Femur (tissue), 1 donor: ENCODE measurements at regions not wholly inside any gene's neighbourhood (a gene's known extent, or its start where the extent isn't known, plus 50 kb on each side); places are given as distances from the start of the nearest gene placed in this dataset.

ENCODE experiments used
- DNase-seq: peaks from one replicate; pipeline ENCODE4 v3.0.0-alpha.2; 2017

- DNase-seq: no peak
Measured at GRCh38 chr5:145345511-145346287, 489.4 kb downstream of the PRELID2 start.

- DNase-seq: no peak
Measured at GRCh38 chr5:145341842-145342241, 493.3 kb downstream of the PRELID2 start.

GRCh38 chr5:145340099-145340498 is 495.0 kb downstream of the PRELID2 start:
- no peak for DNase-seq

GRCh38 chr5:145324767-145325479 is 510.2 kb downstream of the PRELID2 start:
- DNase-seq: no peak

- no peak for DNase-seq
Measured at GRCh38 chr5:145324101-145324500, 511.0 kb downstream of the PRELID2 start.

- DNase-seq: no peak
Measured at GRCh38 chr5:145316282-145316681, 518.9 kb downstream of the PRELID2 start.

- no peak for DNase-seq
Measured at GRCh38 chr5:145307866-145308382, 527.2 kb downstream of the PRELID2 start.

- no peak for DNase-seq
Measured at GRCh38 chr5:145295236-145295835, 539.8 kb downstream of the PRELID2 start.

- no peak for DNase-seq
Measured at GRCh38 chr5:145294331-145294730, 540.8 kb downstream of the PRELID2 start.

GRCh38 chr5:145293716-145294115 is 541.4 kb downstream of the PRELID2 start:
- no peak for DNase-seq

- DNase-seq: no peak
Measured at GRCh38 chr5:145292278-145292677, 542.9 kb downstream of the PRELID2 start.

GRCh38 chr5:145283141-145283810 is 551.9 kb downstream of the PRELID2 start:
- DNase-seq: no peak

GRCh38 chr5:145280806-145281205 is 554.3 kb downstream of the PRELID2 start:
- DNase-seq: no peak

GRCh38 chr5:145280214-145280613 is 554.9 kb downstream of the PRELID2 start:
- DNase-seq: no peak

- DNase-seq: no peak
Measured at GRCh38 chr5:145260670-145261069, 574.5 kb downstream of the PRELID2 start.

GRCh38 chr5:145247745-145248040 is 587.4 kb downstream of the PRELID2 start:
- DNase-seq: no peak

GRCh38 chr5:145246961-145247744 is 588.0 kb downstream of the PRELID2 start:
- no peak for DNase-seq

GRCh38 chr5:145246379-145246778 is 588.8 kb downstream of the PRELID2 start:
- DNase-seq: no peak

GRCh38 chr5:145245354-145245753 is 589.8 kb downstream of the PRELID2 start:
- DNase-seq: no peak

- DNase-seq: no peak
Measured at GRCh38 chr5:145244788-145245187, 590.4 kb downstream of the PRELID2 start.

- DNase-seq: no peak
Measured at GRCh38 chr5:145244251-145244650, 590.9 kb downstream of the PRELID2 start.

GRCh38 chr5:145243016-145243415 is 592.1 kb downstream of the PRELID2 start:
- no peak for DNase-seq

GRCh38 chr5:145242551-145242950 is 592.6 kb downstream of the PRELID2 start:
- DNase-seq: no peak
